Vagina (tissue), 2 donors: ENCODE measurements at regions not wholly inside any gene's neighbourhood (a gene's known extent, or its start where the extent isn't known, plus 50 kb on each side); places are given as distances from the start of the nearest gene placed in this dataset.

Experiments
- DNase-seq, 2 donors: peaks; one replicate each; pipeline ENCODE4 v3.0.0-alpha.2; 2017; ENCODE audit errors: extremely low spot score in 2 of 2
- H3K27ac ChIP-seq: fragments of 200-600 bp; sonication (generic); one replicate; pipeline ENCODE4 v1.5.1; 2019
- H3K27me3 ChIP-seq: fragments of 200-600 bp; sonication (generic); one replicate; pipeline ENCODE4 v1.5.1; 2019
- H3K36me3 ChIP-seq, 2 donors: fragments of 200-600 bp; sonication (generic); one replicate each; pipeline ENCODE4 v1.5.1; 2017 to 2019
- H3K4me1 ChIP-seq: fragments of 200-600 bp; sonication (generic); one replicate; pipeline ENCODE4 v1.5.1; 2019
- H3K4me3 ChIP-seq, 2 donors: fragments of 200-600 bp; sonication (generic); 1 replicate in 1 of 2; 2 replicates in 1 of 2; pipeline ENCODE4 v1.5.1; 2016 to 2019
- H3K9me3 ChIP-seq: fragments of 200-600 bp; sonication (generic); one replicate; pipeline ENCODE4 v1.5.1; 2019
- POLR2A ChIP-seq, 2 donors: fragments of 450-650 bp; IDR thresholded peaks; one replicate each; pipeline ENCODE4 v1.6.1; 2017; ENCODE audit warnings: antibody characterized with exemption in 2 of 2, mild to moderate bottlenecking in 2 of 2, moderate library complexity in 2 of 2
- POLR2AphosphoS5 ChIP-seq, 2 donors: sonication (generic); formaldehyde crosslinking; IDR thresholded peaks; one replicate each; pipeline ENCODE4 v1.9.0; 2017; ENCODE audit warnings: antibody characterized with exemption in 2 of 2, mild to moderate bottlenecking in 2 of 2, low read depth in 1 of 2; ENCODE audit not compliant: insufficient read depth in 1 of 2
- intact Hi-C: fragments of 100-400 bp; cut with DNase I; formaldehyde crosslinking; loops from one replicate; pipeline ENCODE4 v1.15.1; 2023
- TF ChIP-seq, protein P1 (sequence below), 3 experiments: fragments of 450-650 bp in 2 of 3; fragments of 200-600 bp in 1 of 3; sonication (generic) in 1 of 3; IDR thresholded peaks; one replicate each; pipeline ENCODE4 v1.5.1; 2017 to 2019; ENCODE audit warnings: antibody characterized with exemption in 3 of 3, mild to moderate bottlenecking in 2 of 3, moderate library complexity in 2 of 3

DNA sequence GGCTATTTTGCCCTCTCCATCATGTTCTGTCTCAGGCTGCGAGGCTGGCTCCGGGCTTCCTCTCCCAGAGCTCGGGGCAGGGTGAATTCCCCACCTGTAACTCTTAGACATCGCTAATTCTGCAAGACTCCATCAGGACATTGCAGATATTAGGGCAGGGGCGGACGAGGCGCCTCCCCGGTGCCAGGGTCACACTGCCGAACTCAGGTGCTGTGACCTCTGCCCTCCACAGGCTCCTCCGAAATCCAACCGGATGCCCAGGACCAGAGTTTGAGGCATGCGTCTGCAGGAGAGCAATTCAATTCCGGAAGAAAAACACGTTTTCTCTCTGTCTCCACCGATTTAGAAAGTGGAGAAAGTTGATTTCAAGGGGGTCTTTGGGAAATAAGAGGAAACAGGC, 542.7 kb downstream of the BRD1 start:
- Histone ChIP-seq H3K36me3 (no peaks in the 10 kb centered on the region), H3K4me1 (no peaks in the 10 kb centered on the region), H3K4me3 (no peak overlapping the region), H3K27ac (no peak overlapping the region), H3K27me3 (peaks cover 4% of the 10 kb centered on the region), H3K9me3 (no peaks in the 10 kb centered on the region)
- DNase-seq, result no peak
- TF ChIP-seq POLR2A (IDR thresholded peaks at IDR 0.05) (no peak), POLR2AphosphoS5 (IDR thresholded peaks at IDR 0.05; ENCODE audit: insufficient read depth in 1 of 2, low read depth in 1 of 2) (no peak)
- TF ChIP-seq, protein P1, sequence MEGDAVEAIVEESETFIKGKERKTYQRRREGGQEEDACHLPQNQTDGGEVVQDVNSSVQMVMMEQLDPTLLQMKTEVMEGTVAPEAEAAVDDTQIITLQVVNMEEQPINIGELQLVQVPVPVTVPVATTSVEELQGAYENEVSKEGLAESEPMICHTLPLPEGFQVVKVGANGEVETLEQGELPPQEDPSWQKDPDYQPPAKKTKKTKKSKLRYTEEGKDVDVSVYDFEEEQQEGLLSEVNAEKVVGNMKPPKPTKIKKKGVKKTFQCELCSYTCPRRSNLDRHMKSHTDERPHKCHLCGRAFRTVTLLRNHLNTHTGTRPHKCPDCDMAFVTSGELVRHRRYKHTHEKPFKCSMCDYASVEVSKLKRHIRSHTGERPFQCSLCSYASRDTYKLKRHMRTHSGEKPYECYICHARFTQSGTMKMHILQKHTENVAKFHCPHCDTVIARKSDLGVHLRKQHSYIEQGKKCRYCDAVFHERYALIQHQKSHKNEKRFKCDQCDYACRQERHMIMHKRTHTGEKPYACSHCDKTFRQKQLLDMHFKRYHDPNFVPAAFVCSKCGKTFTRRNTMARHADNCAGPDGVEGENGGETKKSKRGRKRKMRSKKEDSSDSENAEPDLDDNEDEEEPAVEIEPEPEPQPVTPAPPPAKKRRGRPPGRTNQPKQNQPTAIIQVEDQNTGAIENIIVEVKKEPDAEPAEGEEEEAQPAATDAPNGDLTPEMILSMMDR (IDR thresholded peaks at IDR 0.05), result no peak
- intact Hi-C loops, result no loop called here

DNA sequence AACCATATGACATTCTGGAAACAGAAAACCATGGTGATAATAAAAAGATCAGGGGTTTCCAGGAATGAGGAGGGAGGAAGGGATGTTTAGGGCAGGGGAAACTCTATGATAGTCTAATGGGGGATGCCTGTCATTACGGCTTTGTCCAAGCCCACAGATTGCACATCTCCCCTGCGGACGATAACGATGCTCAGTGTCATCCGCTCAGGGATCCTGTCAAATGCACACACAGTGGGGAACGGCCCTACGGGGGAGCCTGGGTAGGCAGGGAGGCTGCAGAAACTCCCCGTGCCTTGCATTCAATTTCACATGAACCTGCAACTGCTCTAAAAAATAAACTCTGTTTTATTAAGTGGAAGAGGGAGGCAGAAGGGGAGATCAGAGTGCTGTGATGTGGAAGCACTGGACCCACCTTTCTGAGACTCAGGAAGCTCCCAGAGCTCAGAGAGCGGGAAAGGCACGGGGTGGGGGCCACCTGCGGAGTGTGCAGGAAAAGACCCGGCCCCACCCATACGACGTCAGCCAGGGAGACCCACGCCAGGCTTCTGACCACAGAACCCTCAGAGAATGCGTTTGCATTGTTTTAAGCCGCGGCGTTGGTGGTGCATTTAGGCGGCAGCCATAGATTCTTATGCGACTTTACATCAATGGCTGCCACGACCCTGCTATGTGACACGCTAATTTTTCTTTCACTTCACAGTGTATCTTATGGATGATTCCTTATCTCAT, 543.5 kb downstream of the BRD1 start:
- H3K4me3 ChIP-seq, result no peak overlapping the region
- H3K27me3 ChIP-seq, result peaks cover 4% of the 10 kb centered on the region
- no peaks in the 10 kb centered on the region for H3K4me1 ChIP-seq
- DNase-seq, result no peak
- TF ChIP-seq POLR2A (IDR thresholded peaks at IDR 0.05) (no peak), POLR2AphosphoS5 (IDR thresholded peaks at IDR 0.05; ENCODE audit: insufficient read depth in 1 of 2, low read depth in 1 of 2) (no peak)
- TF ChIP-seq, protein P1 (IDR thresholded peaks at IDR 0.05), result no peak
- H3K9me3 ChIP-seq, result no peaks in the 10 kb centered on the region
- intact Hi-C loops, result no loop called here
- H3K27ac ChIP-seq, result no peak overlapping the region
- no peaks in the 10 kb centered on the region for H3K36me3 ChIP-seq

DNA sequence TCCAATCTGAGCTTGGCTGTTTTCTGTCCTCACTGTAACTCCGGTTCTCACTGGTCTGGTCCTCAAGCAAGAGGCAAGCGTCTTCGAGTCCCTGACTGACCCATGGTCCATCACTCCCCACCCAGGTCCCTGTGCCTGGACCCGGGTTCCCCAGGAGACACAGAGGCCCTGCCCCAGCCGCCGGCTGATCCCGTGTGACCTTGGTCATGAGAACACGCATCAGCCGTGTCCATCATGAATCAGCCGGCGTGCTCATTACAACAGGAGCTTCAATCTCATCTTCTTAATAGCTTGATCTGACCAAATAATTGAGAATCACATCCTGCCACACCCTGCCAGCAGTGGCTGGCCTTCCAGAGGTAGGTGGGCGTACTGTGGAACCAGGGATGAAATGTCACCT, 545.1 kb downstream of the BRD1 start:
- Histone ChIP-seq H3K36me3 (no peaks in the 10 kb centered on the region), H3K4me3 (no peak overlapping the region), H3K4me1 (no peaks in the 10 kb centered on the region), H3K9me3 (no peaks in the 10 kb centered on the region), H3K27ac (no peak overlapping the region), H3K27me3 (peaks cover 4% of the 10 kb centered on the region)
- intact Hi-C loops, result no loop called here
- no peak for DNase-seq
- no peak for TF ChIP-seq POLR2A (IDR thresholded peaks at IDR 0.05)
- TF ChIP-seq, protein P1 (IDR thresholded peaks at IDR 0.05), result no peak
- no peak for TF ChIP-seq POLR2AphosphoS5 (IDR thresholded peaks at IDR 0.05; ENCODE audit: insufficient read depth in 1 of 2, low read depth in 1 of 2)

DNA sequence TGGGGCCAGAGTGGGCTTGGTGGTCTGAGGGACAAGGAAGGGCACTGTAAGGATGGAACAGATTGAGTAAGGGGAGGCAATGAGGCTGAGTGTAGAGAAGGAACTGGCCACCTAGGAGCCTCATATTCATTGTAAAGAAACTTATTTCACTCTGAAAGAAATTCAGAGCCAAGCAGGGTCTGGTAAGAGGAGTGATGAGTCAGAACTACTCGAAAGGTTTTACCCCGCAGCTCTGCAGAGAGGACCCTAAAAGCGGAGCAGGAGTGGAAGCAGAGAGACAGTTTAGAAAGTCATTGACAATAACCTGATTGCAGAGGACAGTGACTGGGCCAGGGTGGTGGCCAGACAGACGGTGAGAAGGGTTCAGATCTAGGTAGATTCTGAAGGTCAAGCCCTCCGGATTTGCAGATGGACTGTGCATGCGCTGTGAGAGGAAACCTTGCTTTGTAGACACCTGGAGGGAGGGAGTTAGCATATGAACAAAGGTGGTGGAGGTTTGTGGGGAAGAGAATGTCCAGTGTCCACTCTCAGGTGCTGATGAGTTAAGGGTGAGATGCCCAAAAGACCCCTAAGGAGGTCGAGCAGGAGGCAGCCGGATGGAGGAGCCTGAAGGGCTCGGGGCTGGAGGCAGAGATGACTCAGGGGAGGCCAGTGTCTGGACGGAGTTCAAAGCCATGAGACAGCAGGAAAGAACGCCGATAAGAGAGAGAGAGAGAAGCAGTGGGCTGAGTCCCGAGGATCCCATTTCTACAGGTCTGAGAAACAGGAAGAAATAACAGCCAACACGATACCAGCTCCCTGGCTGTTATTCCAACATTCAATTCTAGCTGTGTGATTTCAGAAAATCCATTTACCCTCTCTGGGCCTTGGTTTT, 546.0 kb downstream of the BRD1 start:
- Histone ChIP-seq H3K27me3 (peaks cover 4% of the 10 kb centered on the region), H3K9me3 (no peaks in the 10 kb centered on the region), H3K4me3 (no peak overlapping the region), H3K4me1 (no peaks in the 10 kb centered on the region), H3K27ac (no peak overlapping the region), H3K36me3 (no peaks in the 10 kb centered on the region)
- intact Hi-C loops, result no loop called here
- TF ChIP-seq POLR2AphosphoS5 (IDR thresholded peaks at IDR 0.05; ENCODE audit: insufficient read depth in 1 of 2, low read depth in 1 of 2), result no peak
- no peak for TF ChIP-seq POLR2A (IDR thresholded peaks at IDR 0.05)
- TF ChIP-seq, protein P1 (IDR thresholded peaks at IDR 0.05), result no peak
- no peak for DNase-seq

DNA sequence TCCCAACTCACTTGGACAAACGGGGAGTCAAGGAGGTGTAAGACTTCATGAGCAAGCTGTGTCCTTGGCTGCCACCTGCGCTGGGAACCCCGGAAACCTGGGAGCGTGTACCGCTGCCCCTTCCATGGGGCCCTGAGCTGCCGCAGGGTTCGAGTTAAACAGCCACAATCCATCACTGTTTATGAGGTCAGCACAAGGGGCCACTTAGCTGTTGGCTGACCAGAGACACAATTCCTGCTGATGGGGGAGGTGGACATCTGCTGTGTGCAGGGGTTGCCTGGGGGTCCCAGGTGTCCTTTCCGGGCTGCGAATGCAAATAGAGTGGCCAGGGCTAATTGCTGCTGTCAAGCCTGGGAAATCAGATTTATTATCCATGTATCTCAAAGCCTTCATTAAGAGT, 549.3 kb downstream of the BRD1 start:
- TF ChIP-seq, protein P1 (IDR thresholded peaks at IDR 0.05), result no peak
- TF ChIP-seq POLR2A (IDR thresholded peaks at IDR 0.05) (no peak), POLR2AphosphoS5 (IDR thresholded peaks at IDR 0.05; ENCODE audit: insufficient read depth in 1 of 2, low read depth in 1 of 2) (no peak)
- H3K27me3 ChIP-seq, result peaks cover under 1% of the 10 kb centered on the region

More for the DNA sequence above, 549.3 kb downstream of the BRD1 start:
- intact Hi-C loops, result no loop called here
- H3K4me3 ChIP-seq, result no peak overlapping the region
- no peaks in the 10 kb centered on the region for H3K9me3 ChIP-seq
- no peaks in the 10 kb centered on the region for H3K36me3 ChIP-seq
- H3K4me1 ChIP-seq, result no peaks in the 10 kb centered on the region
- no peak for DNase-seq
- H3K27ac ChIP-seq, result no peak overlapping the region
